K562 (cell line): ENCODE measurements at regions not wholly inside any gene's neighbourhood (a gene's known extent, or its start where the extent isn't known, plus 50 kb on each side); places are given as distances from the start of the nearest gene placed in this dataset.

Experiments used
- ATAC-seq: fragments of 200-7000 bp; cut with Tn5 transposase; 3 replicates; pipeline ENCODE4 v1.9.1; 2020; ENCODE audit warnings: moderate library complexity
- BruUV-seq: library from RNA; stranded (reverse); fragments of 400-500 nt; replicated peaks from 2 replicates; lab custom pipeline; 2021; lab: Mats Ljungman, UMichigan
- CTCF ChIA-PET: fragments of 300-600 bp; formaldehyde crosslinking; extraction: SDS; loops from one replicate; lab custom pipeline; 2021; ENCODE audit warnings: low intra/inter-chr PET ratio; lab: Yijun Ruan, JAX
- POLR2A ChIA-PET: fragments of 300-600, 350-650 bp; sonication (Branson Sonifier 250); formaldehyde crosslinking; extraction: SDS; loops from one replicate; lab custom pipeline; 2021; ENCODE audit warnings: antibody characterized with exemption, inconsistent platforms; lab: Yijun Ruan, JAX
- DNase-seq, 4 experiments: peaks; one replicate each; pipeline versions ENCODE4 v3.0.0 to v3.0.0-alpha.2; 2011 to 2018; ENCODE audit warnings: low spot score in 3 of 4, mixed read lengths in 3 of 4; ENCODE audit errors: extremely low read depth in 1 of 4
- FAIRE-seq: peaks from 2 replicates; lab custom pipeline; 2011; peaks lifted over from hg19 to GRCh38; lab: Jason Lieb, UNC
- H2AFZ ChIP-seq: 2 replicates; pipeline ENCODE4 v1.6.0; 2011; ENCODE audit warnings: low read depth, low read length, control low read depth, inconsistent platforms
- H3K27ac ChIP-seq: fragments of 200-600 bp; 3 replicates; pipeline ENCODE4 v1.8.0; 2011; ENCODE audit warnings: low read depth, mild to moderate bottlenecking, control low read depth, inconsistent platforms, low read length, moderate library complexity, mixed read lengths; ENCODE audit errors: extremely low read depth
- H3K27me3 ChIP-seq, 2 experiments: fragments of 300-600 bp in 1 of 2; 2 replicates in 1 of 2; 3 replicates in 1 of 2; pipeline versions ENCODE4 v1.6.0 to v1.8.0; 2011; ENCODE audit warnings: inconsistent platforms in 2 of 2, low read length in 2 of 2, mild to moderate bottlenecking in 1 of 2, mixed read lengths in 1 of 2, moderate library complexity in 1 of 2; ENCODE audit not compliant: control insufficient read depth in 2 of 2, insufficient read depth in 2 of 2
- H3K36me3 ChIP-seq: fragments of 300-600 bp; 3 replicates; pipeline ENCODE4 v1.8.0; 2011; ENCODE audit warnings: mild to moderate bottlenecking, low read length, inconsistent platforms; ENCODE audit not compliant: control insufficient read depth, insufficient read depth
- H3K4me1 ChIP-seq, 2 experiments: fragments of 200-600 bp in 1 of 2; replicated peaks in 1 of 2; 2 replicates in 1 of 2; 3 replicates in 1 of 2; pipeline versions ENCODE4 v1.5.1 to v1.8.0; 2011; ENCODE audit warnings: inconsistent platforms in 2 of 2, low read length in 2 of 2, mild to moderate bottlenecking in 1 of 2, mixed read lengths in 1 of 2, moderate library complexity in 1 of 2; ENCODE audit not compliant: control insufficient read depth in 2 of 2, insufficient read depth in 2 of 2
- H3K4me2 ChIP-seq: 2 replicates; pipeline ENCODE4 v1.6.1; 2011; ENCODE audit warnings: low read length, control low read depth, inconsistent platforms, mixed read lengths; ENCODE audit not compliant: insufficient read depth
- H3K4me3 ChIP-seq: fragments of 200-600 bp; sonication (generic), shearing (Covaris generic); 2 replicates; pipeline ENCODE4 v1.5.1; 2016; ENCODE audit warnings: control low read depth, inconsistent platforms
- H3K79me2 ChIP-seq: fragments of 200-600 bp; 3 replicates; pipeline ENCODE4 v1.8.0; 2011; ENCODE audit warnings: low read length, inconsistent platforms; ENCODE audit not compliant: control insufficient read depth, insufficient read depth
- H3K9ac ChIP-seq, 2 experiments: 2 replicates each; pipeline versions ENCODE4 v1.6.0 to v1.6.1; 2011; ENCODE audit warnings: low read depth in 2 of 2, low read length in 2 of 2, control low read depth in 1 of 2, inconsistent platforms in 1 of 2, mild to moderate bottlenecking in 1 of 2, mixed read lengths in 1 of 2; ENCODE audit not compliant: insufficient read depth in 1 of 2
- H3K9me1 ChIP-seq: one replicate; pipeline ENCODE4 v1.6.0; 2011; ENCODE audit warnings: inconsistent platforms, mild to moderate bottlenecking, low read length, moderate library complexity; ENCODE audit not compliant: control insufficient read depth, insufficient read depth
- H3K9me3 ChIP-seq: replicated peaks from 2 replicates; pipeline ENCODE4 v1.5.1; 2011; ENCODE audit warnings: low read depth, low read length, inconsistent platforms; ENCODE audit not compliant: control insufficient read depth, insufficient read depth
- H4K20me1 ChIP-seq: replicated peaks from 2 replicates; pipeline ENCODE4 v1.6.1; 2011; ENCODE audit warnings: low read length, inconsistent platforms, mixed read lengths; ENCODE audit not compliant: control insufficient read depth, insufficient read depth
- LCOR ChIP-seq: sonication (generic); formaldehyde crosslinking; IDR thresholded peaks from 2 replicates; pipeline ENCODE4 v1.8.0; 2022; ENCODE audit warnings: mild to moderate bottlenecking, missing genetic modification reagents
- NKRF ChIP-seq: fragments of 450-650 bp; IDR thresholded peaks from 2 replicates; pipeline ENCODE4 v1.6.1; 2016; ENCODE audit warnings: borderline replicate concordance
- ZZZ3 ChIP-seq: fragments of 450-650 bp; IDR thresholded peaks from 2 replicates; pipeline ENCODE4 v1.6.1; 2016; ENCODE audit warnings: antibody characterized with exemption, mild to moderate bottlenecking, moderate library complexity
- WGBS: fragments of 100-300 bp; shearing (Covaris generic); methylation state at CpG from one replicate; pipeline ENCODE4 v1.1.6; 2016; ENCODE audit warnings: low coverage, mixed read lengths; ENCODE audit not compliant: insufficient coverage; ENCODE audit errors: missing lambda C conversion rate; 5-methylcytosine and 5-hydroxymethylcytosine counted together
- in situ Hi-C: fragments of 300-500 bp; cut with MboI; formaldehyde crosslinking; loops from 4 replicates; pipeline ENCODE4 v1.15.0; 2018; ENCODE audit warnings: inconsistent platforms, mixed read lengths
- intact Hi-C: fragments of 100-400 bp; cut with micrococcal nuclease; formaldehyde crosslinking; loops from 2 replicates; pipeline ENCODE4 v1.14.2; 2022

- no peak for TF ChIP-seq NKRF
These were observed 198.7 kb downstream of the KCTD12 start (continued) for GRCh38 chr13:76687467-76687866.

GRCh38 chr13:76685938-76686337 is 200.3 kb downstream of the KCTD12 start:
- no peaks in the 10 kb centered on the region for H3K36me3 ChIP-seq
- DNase-seq (no peak), FAIRE-seq (no peak), ATAC-seq (no peak)
- intact Hi-C loops = no loop called here
- no peaks in the 10 kb centered on the region; a peak in 1 of 5 replicates for H3K4me1 ChIP-seq
- H3K27me3 ChIP-seq = no peaks in the 10 kb centered on the region
- H3K27ac ChIP-seq = no peak overlapping the region
- H3K9ac ChIP-seq = no peak overlapping the region
- no peak overlapping the region for H2AFZ ChIP-seq
- H3K79me2 ChIP-seq = no peaks in the 10 kb centered on the region
- no peaks in the 10 kb centered on the region for H4K20me1 ChIP-seq
- in situ Hi-C loops = no loop called here
- H3K4me2 ChIP-seq = no peak overlapping the region
- ChIA-PET POLR2A (no interaction called here), CTCF (no interaction called here)
- BruUV-seq = no TSS peak
- no peak overlapping the region for H3K4me3 ChIP-seq
- no peaks in the 10 kb centered on the region for H3K9me1 ChIP-seq
- no peaks in the 10 kb centered on the region for H3K9me3 ChIP-seq
- 0% methylated on average over 2 of the region's 5 CpGs for WGBS
- TF ChIP-seq ZZZ3 (no peak), LCOR (no peak)
